H9 (cell line): ENCODE measurements at regions not wholly inside any gene's neighbourhood (a gene's known extent, or its start where the extent isn't known, plus 50 kb on each side); places are given as distances from the start of the nearest gene placed in this dataset.

ENCODE experiments used
- DNase-seq: peaks from one replicate; pipeline ENCODE4 v3.0.0-alpha.2; 2017
- H2AFZ ChIP-seq: one replicate; pipeline ENCODE4 v1.6.1; 2013; ENCODE audit warnings: mild to moderate bottlenecking, low read length, control low read depth, moderate library complexity
- H2AK5ac ChIP-seq: 2 replicates; pipeline ENCODE4 v1.6.1; 2013; ENCODE audit warnings: low read length, control low read depth, mixed read lengths; ENCODE audit not compliant: insufficient read length
- H2BK120ac ChIP-seq: one replicate; pipeline ENCODE4 v1.6.1; 2013; ENCODE audit warnings: low read depth, mild to moderate bottlenecking, low read length, control low read depth, inconsistent platforms; ENCODE audit not compliant: poor library complexity, severe bottlenecking
- H2BK12ac ChIP-seq: 2 replicates; pipeline ENCODE4 v1.6.1; 2013; ENCODE audit warnings: low read length, control low read depth, mixed read lengths, low read depth; ENCODE audit not compliant: insufficient read length
- H2BK15ac ChIP-seq: 2 replicates; pipeline ENCODE4 v1.6.1; 2013; ENCODE audit warnings: low read depth, low read length, control low read depth
- H2BK20ac ChIP-seq: one replicate; pipeline ENCODE4 v1.6.1; 2013; ENCODE audit warnings: low read depth, mild to moderate bottlenecking, low read length, control low read depth, inconsistent platforms; ENCODE audit not compliant: poor library complexity, severe bottlenecking
- H2BK5ac ChIP-seq: 2 replicates; pipeline ENCODE4 v1.6.1; 2013; ENCODE audit warnings: low read length, control low read depth, mixed read lengths; ENCODE audit not compliant: insufficient read length
- H3K14ac ChIP-seq: 2 replicates; pipeline ENCODE4 v1.6.1; 2013; ENCODE audit warnings: low read length, control low read depth; ENCODE audit not compliant: insufficient read depth
- H3K18ac ChIP-seq: 2 replicates; pipeline ENCODE4 v1.6.1; 2013; ENCODE audit warnings: low read depth, mild to moderate bottlenecking, mixed read lengths, low read length, control low read depth; ENCODE audit not compliant: insufficient read length
- H3K23ac ChIP-seq: 2 replicates; pipeline ENCODE4 v1.6.1; 2013; ENCODE audit warnings: low read length, control low read depth, mixed read lengths, low read depth; ENCODE audit not compliant: insufficient read length
- H3K23me2 ChIP-seq: 2 replicates; pipeline ENCODE4 v1.6.1; 2013; ENCODE audit warnings: low read depth, mild to moderate bottlenecking, mixed read lengths, low read length, control low read depth; ENCODE audit not compliant: insufficient read length, poor library complexity, severe bottlenecking
- H3K27ac ChIP-seq: 2 replicates; pipeline ENCODE4 v1.5.1; 2013; ENCODE audit warnings: low read length, control low read depth, mixed read lengths, low read depth; ENCODE audit not compliant: insufficient read length
- H3K27me3 ChIP-seq: 2 replicates; pipeline ENCODE4 v1.6.1; 2013; ENCODE audit warnings: low read length, control low read depth, inconsistent platforms; ENCODE audit not compliant: insufficient read depth
- H3K4ac ChIP-seq: 2 replicates; pipeline ENCODE4 v1.6.1; 2013; ENCODE audit warnings: low read depth, mild to moderate bottlenecking, control low read depth, inconsistent platforms, low read length, moderate library complexity
- H3K4me1 ChIP-seq: 2 replicates; pipeline ENCODE4 v1.6.1; 2013; ENCODE audit warnings: low read length, control low read depth, inconsistent platforms; ENCODE audit not compliant: insufficient read depth
- H3K4me2 ChIP-seq: 2 replicates; pipeline ENCODE4 v1.6.1; 2013; ENCODE audit warnings: low read length, control low read depth, mixed read lengths; ENCODE audit not compliant: insufficient read length, insufficient read depth
- H3K56ac ChIP-seq: 2 replicates; pipeline ENCODE4 v1.6.1; 2013; ENCODE audit warnings: low read depth, mild to moderate bottlenecking, mixed read lengths, low read length, control low read depth; ENCODE audit not compliant: insufficient read length
- H3K79me1 ChIP-seq: 2 replicates; pipeline ENCODE4 v1.6.1; 2013; ENCODE audit warnings: low read depth, mild to moderate bottlenecking, moderate library complexity, low read length, control low read depth, inconsistent platforms; ENCODE audit not compliant: insufficient read depth, poor library complexity, severe bottlenecking
- H3K79me2 ChIP-seq: 2 replicates; pipeline ENCODE4 v1.6.1; 2013; ENCODE audit warnings: low read length, control low read depth, inconsistent platforms; ENCODE audit not compliant: insufficient read depth
- H3K9ac ChIP-seq: 2 replicates; pipeline ENCODE4 v1.6.1; 2013; ENCODE audit warnings: low read length, control low read depth, mixed read lengths; ENCODE audit not compliant: insufficient read length; ENCODE audit errors: extremely low read depth
- H3K9me3 ChIP-seq: one replicate; pipeline ENCODE4 v1.6.1; 2013; ENCODE audit warnings: low read depth, low read length, inconsistent platforms; ENCODE audit not compliant: control insufficient read depth
- H3T11ph ChIP-seq: one replicate; pipeline ENCODE4 v1.6.1; 2013; ENCODE audit warnings: mild to moderate bottlenecking, low read length, control low read depth, inconsistent platforms
- H4K20me1 ChIP-seq: one replicate; pipeline ENCODE4 v1.6.1; 2013; ENCODE audit not compliant: control insufficient read depth, insufficient read length, insufficient read depth
- H4K5ac ChIP-seq: 2 replicates; pipeline ENCODE4 v1.6.1; 2013; ENCODE audit warnings: low read depth, mild to moderate bottlenecking, mixed read lengths, low read length, control low read depth; ENCODE audit not compliant: insufficient read length
- H4K8ac ChIP-seq: replicated peaks from 2 replicates; pipeline ENCODE4 v1.6.1; 2013; ENCODE audit warnings: low read length, control low read depth, mixed read lengths, low read depth; ENCODE audit not compliant: insufficient read length
- H4K91ac ChIP-seq: 2 replicates; pipeline ENCODE4 v1.6.1; 2013; ENCODE audit warnings: low read depth, mild to moderate bottlenecking, moderate library complexity, mixed read lengths, low read length, control low read depth; ENCODE audit not compliant: insufficient read length
- H3K27ac Mint-ChIP-seq, 3 experiments: 2 replicates in 2 of 3; 3 replicates in 1 of 3; pipeline ENCODE4 v1.8.0; 2020 to 2021; ENCODE audit warnings: mixed read lengths in 3 of 3, mild to moderate bottlenecking in 1 of 3, moderate library complexity in 1 of 3
- H3K27me3 Mint-ChIP-seq: 2 replicates; pipeline ENCODE4 v1.8.0; 2021; ENCODE audit warnings: low read depth, mild to moderate bottlenecking, moderate library complexity, mixed read lengths
- H3K36me3 Mint-ChIP-seq, 3 experiments: 2 replicates in 2 of 3; 3 replicates in 1 of 3; pipeline ENCODE4 v1.8.0; 2020 to 2021; ENCODE audit warnings: low read depth in 3 of 3, mixed read lengths in 3 of 3; ENCODE audit not compliant: insufficient read depth in 1 of 3
- H3K4me1 Mint-ChIP-seq, 2 experiments: 2 replicates each; pipeline ENCODE4 v1.8.0; 2020; ENCODE audit warnings: mixed read lengths in 2 of 2
- H3K4me3 Mint-ChIP-seq, 2 experiments: 2 replicates in 1 of 2; 3 replicates in 1 of 2; pipeline ENCODE4 v1.8.0; 2020 to 2021; ENCODE audit warnings: mild to moderate bottlenecking in 2 of 2, mixed read lengths in 2 of 2, moderate library complexity in 1 of 2
- H3K9me3 Mint-ChIP-seq, 2 experiments: 2 replicates in 1 of 2; 3 replicates in 1 of 2; pipeline ENCODE4 v1.8.0; 2020; ENCODE audit warnings: mild to moderate bottlenecking in 2 of 2, mixed read lengths in 2 of 2, moderate library complexity in 1 of 2
- CTCF ChIP-seq: fragments of 200-600 bp; sonication (generic); conservative IDR thresholded peaks from 3 replicates; pipeline ENCODE4 v1.8.0; 2021; ENCODE audit warnings: antibody characterized with exemption, mild to moderate bottlenecking
- WGBS: extraction: QIAGEN DNeasy Blood & Tissue Kit; methylation state at CpG from one replicate; pipeline ENCODE4 v1.1.7; 2013; ENCODE audit warnings: missing lambda C conversion rate, low lambda C conversion rate, mixed read lengths; ENCODE audit not compliant: insufficient read length; ENCODE audit errors: extremely low coverage; 5-methylcytosine and 5-hydroxymethylcytosine counted together

GRCh38 chr12:115870510-115870909 is 407.0 kb downstream of the MED13L start:
- H3K18ac ChIP-seq = no peak overlapping the region
- no peak overlapping the region for H4K8ac ChIP-seq
- no CpG with 5 or more reads among the region's 4 CpGs for WGBS
- no peak for TF ChIP-seq CTCF
- DNase-seq = no peak
- no peak overlapping the region for H2AK5ac ChIP-seq
- no peak overlapping the region for H3K23ac ChIP-seq
- H3K23me2 ChIP-seq = no peaks in the 10 kb centered on the region
- no peak overlapping the region for H4K91ac ChIP-seq
- H3K9me3 ChIP-seq = no peaks in the 10 kb centered on the region
- no peak overlapping the region for H2BK20ac ChIP-seq
- H3K4me2 ChIP-seq = no peak overlapping the region
- peaks cover 21% of the 10 kb centered on the region; the same call in 1 of the 2 replicates for H3K4me1 ChIP-seq
- no peaks in the 10 kb centered on the region for H4K20me1 ChIP-seq
- H3K27me3 ChIP-seq = no peaks in the 10 kb centered on the region; the same call in 1 of the 2 replicates
- no peaks in the 10 kb centered on the region for H3K9me3 Mint-ChIP-seq
- H3K27ac ChIP-seq = no peak overlapping the region
- no peak overlapping the region for H3K14ac ChIP-seq
- no peak overlapping the region for H3K4ac ChIP-seq
- no peak overlapping the region for H2BK15ac ChIP-seq
- no peak overlapping the region for H3K9ac ChIP-seq
- no peak overlapping the region for H2BK12ac ChIP-seq
- no peak overlapping the region for H3K56ac ChIP-seq
- no peaks in the 10 kb centered on the region for H3K79me1 ChIP-seq
- H3K79me2 ChIP-seq = no peaks in the 10 kb centered on the region
- peaks cover 39 to 48% of the 10 kb centered on the region in 2 experiments for H3K4me1 Mint-ChIP-seq
- H3K36me3 Mint-ChIP-seq = no peaks in the 10 kb centered on the region; a peak in 1 of 7 replicates
- H4K5ac ChIP-seq = no peak overlapping the region
- no peak overlapping the region for H2AFZ ChIP-seq
- H3T11ph ChIP-seq = no peak overlapping the region
- H3K27me3 Mint-ChIP-seq = no peaks in the 10 kb centered on the region
- no peak overlapping the region for H2BK120ac ChIP-seq
- no peak overlapping the region for H2BK5ac ChIP-seq
- H3K27ac Mint-ChIP-seq = peak overlapping the region in 1 of 3 experiments; percentile 60; a peak in 1 of 7 replicates
- no peak overlapping the region for H3K4me3 Mint-ChIP-seq
